HG02678 (cell line): ENCODE measurements at regions not wholly inside any gene's neighbourhood (a gene's known extent, or its start where the extent isn't known, plus 50 kb on each side); places are given as distances from the start of the nearest gene placed in this dataset.
"Not testable (repeated sequence)": the region's sequence is repeated elsewhere in the genome, so short reads cannot be mapped to it uniquely, and the experiment has no call there.

ENCODE experiments used
- ATAC-seq: cut with Tn5 transposase; IDR thresholded peaks from one replicate; pipeline ENCODE4 v1.9.1; 2021; ENCODE audit warnings: mild to moderate bottlenecking, moderate library complexity; ENCODE audit not compliant: unreplicated experiment

- ATAC-seq = no peak
These were observed 102.4 kb upstream of the CADM1 start for GRCh38 chr11:115606498-115607220.

DNA sequence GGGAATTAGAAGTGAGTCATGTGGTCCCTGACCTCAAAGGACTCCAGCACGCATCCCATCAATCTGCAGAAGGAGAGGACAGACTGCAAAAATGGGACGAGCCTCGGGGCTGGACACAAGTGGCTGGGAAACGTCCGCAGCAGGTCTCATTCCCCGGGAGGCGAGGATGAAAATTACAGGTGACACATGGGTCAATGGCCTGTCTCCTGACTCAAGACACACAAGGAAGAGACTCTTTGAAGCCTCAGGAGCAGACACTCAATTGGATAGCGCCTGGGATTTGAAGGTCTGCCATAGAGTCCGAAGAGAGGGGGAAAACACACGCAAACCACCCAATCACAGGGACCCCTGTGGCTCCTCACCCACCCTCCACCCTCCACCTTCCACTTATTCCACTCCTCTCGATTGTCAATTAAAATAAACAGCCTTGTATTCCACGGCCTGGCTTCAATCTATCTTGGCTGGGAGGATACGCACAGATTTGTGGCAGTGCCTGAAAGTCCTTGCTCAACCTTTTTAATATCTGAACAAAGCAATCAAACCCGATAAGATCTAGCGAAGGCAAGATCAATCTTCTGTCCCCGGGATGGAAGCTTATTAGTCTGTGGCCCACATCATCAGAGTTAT, 101.8 kb upstream of the CADM1 start:
- no peak for ATAC-seq

GRCh38 chr11:115605397-115605796, 101.2 kb upstream of the CADM1 start:
- ATAC-seq = not testable (repeated sequence)

- no peak for ATAC-seq
These were observed 94.9 kb upstream of the CADM1 start for GRCh38 chr11:115599125-115599524.

DNA sequence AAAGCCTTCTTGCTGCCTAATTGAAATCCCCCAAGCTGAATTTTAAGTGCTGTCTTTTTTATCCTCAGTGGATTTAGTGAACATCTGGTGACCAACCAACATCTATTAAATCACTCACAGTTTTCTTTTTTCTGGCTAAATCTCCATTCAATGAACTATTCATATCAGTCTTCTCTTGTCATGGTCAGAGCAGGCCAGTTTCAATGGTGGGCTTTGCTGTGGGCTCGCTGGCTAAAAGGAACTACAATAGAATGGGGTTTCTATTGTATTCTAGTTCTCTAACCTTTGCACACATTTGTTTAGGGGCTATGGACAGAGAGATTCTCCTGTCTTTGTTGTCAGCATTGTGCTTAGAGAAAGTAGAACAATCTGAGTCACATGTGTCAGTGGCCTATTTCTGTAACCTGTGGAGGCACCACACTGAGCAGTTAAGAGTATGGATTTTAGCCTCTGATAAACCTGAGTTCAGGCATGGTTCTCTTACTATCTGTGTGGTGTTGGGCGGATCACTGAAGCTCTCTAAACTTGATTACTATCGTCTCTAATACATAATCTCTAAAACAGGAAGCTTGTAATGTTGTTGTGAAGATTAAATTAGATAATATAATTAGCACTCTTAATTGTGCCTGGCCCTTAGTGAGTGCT, 94.2 kb upstream of the CADM1 start:
- no peak for ATAC-seq

- ATAC-seq = no peak
These were observed 87.2 kb upstream of the CADM1 start for GRCh38 chr11:115591380-115591779.

DNA sequence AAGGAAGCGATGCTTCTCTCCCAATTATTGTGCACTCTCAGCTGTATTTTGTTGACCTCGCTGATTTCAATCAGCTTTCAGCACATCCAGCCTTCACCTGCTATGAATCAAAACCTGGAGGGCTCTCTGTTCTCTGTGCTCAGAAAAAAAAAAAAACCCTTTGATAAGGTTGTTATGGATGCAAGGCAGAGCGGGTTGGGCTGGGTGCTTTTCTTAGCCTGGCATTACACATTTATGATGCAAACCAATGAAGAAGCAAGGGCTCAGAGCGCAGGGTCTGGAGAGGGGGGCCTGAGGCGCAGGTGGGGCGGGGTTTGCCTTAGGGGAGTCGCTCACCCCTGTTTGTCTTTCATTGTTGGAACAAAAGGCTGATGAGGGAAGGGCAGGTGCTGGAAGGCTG, 86.0 kb upstream of the CADM1 start:
- no peak for ATAC-seq

DNA sequence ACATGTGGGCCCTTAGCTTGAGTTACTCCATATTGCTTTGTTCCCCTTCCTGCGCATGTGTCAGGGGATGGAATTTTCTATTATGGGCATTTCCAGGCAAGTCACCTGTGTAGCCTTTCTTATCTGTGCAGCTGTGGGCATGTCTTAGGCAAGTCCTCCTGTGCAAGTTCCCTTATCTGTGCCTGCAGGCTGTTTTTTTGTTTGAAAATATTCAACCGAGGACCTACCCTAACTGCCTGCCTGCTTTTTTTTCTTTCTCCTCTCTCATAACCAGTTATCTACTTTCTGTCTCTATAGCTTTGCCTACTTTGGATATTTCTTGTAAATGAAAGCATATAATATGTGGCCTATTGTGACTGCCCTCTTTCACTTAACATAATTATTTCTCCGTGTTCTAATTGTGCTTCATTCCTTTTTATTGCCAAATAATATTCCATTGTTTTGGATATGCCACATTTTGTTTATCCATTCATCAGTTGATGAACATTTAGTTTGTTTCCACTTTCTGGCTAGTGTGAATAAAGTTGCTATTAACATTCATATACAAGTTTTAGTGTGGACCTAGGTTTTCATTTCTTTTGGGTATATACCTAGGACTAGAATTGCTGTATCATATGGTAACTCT, 83.6 kb upstream of the CADM1 start:
- ATAC-seq = no peak

GRCh38 chr11:115585361-115586024, 81.3 kb upstream of the CADM1 start:
- ATAC-seq = peak; percentile 77

- no peak for ATAC-seq
These were observed 77.8 kb upstream of the CADM1 start for GRCh38 chr11:115581871-115582639.

DNA sequence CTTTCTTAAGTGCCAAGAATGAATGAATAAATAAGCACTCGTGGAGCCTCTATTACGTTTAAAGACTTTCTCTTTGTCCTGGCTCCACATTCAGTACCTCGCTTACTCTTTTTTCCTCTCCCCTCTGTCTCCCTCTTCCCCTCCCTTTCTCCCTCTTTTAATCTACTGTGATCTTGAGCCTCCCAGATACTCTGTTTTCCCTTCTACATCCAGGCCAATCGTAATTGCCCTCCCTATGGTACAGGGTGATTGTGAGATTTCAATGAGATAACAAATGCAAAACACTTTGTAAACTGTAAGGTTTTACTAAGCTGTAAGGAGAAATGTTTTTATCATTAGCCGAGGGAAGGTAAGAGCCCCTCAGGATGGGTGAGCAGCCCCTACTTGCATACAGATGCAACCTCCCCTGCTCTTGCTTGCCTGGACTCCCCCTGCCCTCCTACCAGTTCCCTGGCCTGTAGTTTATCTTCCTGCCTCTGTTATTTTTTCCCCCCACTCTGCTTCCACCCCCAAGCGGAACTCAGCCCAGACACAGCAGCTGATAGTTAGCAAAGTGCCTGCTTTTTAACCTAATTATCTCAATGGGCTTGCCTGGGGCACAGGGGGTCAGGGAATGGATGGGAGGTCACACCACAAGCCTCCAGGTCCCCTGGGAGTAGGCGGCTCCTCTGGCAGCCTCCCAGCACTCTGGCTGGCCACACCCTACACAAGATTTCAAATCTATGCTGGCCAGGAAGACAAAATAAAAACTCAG, 76.9 kb upstream of the CADM1 start:
- ATAC-seq = no peak

- ATAC-seq = no peak
These were observed 76.2 kb upstream of the CADM1 start for GRCh38 chr11:115580416-115580815.

GRCh38 chr11:115579181-115579825, 75.1 kb upstream of the CADM1 start:
- ATAC-seq = no peak

DNA sequence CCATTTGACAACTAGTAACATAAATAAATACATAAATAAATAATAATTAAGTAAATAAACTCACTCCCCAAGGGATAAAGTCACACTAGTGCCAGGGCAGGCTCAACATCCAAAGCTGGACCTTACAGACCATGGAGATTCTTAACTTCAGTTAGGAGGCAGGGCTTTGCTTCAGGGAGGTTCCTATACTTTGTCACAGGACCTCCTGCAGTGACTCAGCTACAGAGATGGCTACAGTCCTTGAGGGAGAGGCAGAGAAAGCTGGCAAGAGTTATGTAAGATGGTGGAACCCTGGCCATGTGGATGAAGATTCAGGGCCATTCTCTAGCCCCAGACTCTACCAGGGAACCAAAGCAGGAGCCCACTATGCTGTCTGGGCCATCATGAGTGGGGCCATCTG, 74.1 kb upstream of the CADM1 start:
- ATAC-seq = no peak

- no peak for ATAC-seq
These were observed 73.5 kb upstream of the CADM1 start for GRCh38 chr11:115577701-115578100.

- ATAC-seq = no peak
These were observed 72.6 kb upstream of the CADM1 start for GRCh38 chr11:115576606-115577380.

- ATAC-seq = no peak
These were observed 68.3 kb upstream of the CADM1 start for GRCh38 chr11:115572551-115572950.

DNA sequence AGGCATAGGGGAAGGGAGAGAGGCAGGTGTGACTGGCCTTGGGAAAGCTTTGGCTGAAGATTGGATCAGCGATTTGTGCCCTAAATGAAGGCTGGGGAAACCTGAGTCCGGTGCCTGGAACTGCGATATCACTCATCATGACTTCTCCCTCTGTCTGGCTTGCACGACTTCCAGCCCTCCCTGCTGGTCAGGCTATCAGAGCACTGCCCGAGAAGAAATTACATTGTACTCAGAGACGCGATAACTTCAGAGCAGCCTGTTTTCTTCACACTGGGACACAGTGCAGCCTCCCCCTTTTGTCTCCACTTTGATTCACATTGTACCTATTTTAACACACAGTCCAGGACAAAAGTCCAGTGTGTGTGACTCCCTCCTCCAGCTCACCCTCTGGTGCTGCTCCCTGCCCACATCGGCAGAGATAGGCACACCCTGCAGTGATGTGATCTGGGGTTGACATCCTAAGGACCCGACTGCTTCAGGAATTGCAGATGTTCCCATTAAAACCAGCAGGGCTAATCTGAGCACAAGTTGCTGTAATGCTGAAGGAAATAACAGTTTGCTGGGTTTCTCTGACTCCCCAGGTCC, 62.1 kb upstream of the CADM1 start:
- ATAC-seq = no peak
